ENCODE measurements at regions not wholly inside any gene's neighbourhood (a gene's known extent, or its start where the extent isn't known, plus 50 kb on each side); places are given as distances from the start of the nearest gene placed in this dataset.

GRCh38 chr1:236334893-236335545 is 53.3 kb upstream of the ERO1B start:
- Mint-ChIP-seq H3K36me3 (ENCODE audit: low read depth) (no peaks in the 10 kb centered on the region), H3K4me1 (ENCODE audit: low read depth) (no peaks in the 10 kb centered on the region), H3K9me3 (peaks cover 23% of the 10 kb centered on the region), H3K4me3 (no peak overlapping the region), H3K27me3 (ENCODE audit: insufficient read depth) (peaks cover 4% of the 10 kb centered on the region; the same call in 1 of the 2 replicates), H3K27ac (no peak overlapping the region)
- no peak for DNase-seq
- no peak for TF ChIP-seq CTCF (IDR thresholded peaks at IDR 0.05)

DNA sequence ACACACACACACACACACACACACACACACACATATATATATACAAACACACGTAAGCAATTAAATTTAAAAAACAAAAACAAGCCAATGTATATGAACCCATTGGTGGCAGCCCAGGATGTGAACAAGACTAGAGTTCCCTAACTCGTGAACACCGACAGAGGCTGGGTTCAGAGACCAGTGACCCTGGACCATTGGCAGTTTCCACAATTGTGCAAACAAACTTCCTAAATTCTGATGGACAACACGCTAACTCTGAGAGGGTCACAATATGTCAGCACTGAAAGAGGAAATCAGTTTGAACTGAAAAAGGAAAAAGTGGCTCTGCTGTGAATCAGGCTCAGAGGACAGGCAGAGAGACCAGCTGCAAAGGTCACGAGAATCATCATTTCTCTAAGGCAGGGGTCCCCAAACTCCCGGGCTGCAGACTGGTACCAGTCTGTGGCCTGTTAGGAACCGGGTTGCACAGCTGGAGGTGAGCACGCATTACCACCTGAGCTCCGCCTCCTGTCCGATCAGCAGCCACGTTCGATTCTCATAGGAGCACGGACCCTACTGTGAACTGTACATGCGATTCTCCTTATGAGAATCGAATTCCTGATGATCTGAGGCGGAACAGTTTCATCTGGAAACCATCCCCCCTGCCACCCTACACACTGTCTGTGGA is 50.5 kb upstream of the ERO1B start:
- H3K36me3 Mint-ChIP-seq (ENCODE audit: low read depth): no peaks in the 10 kb centered on the region
- H3K4me3 Mint-ChIP-seq: no peak overlapping the region
- H3K4me1 Mint-ChIP-seq (ENCODE audit: low read depth): no peaks in the 10 kb centered on the region
- H3K27me3 Mint-ChIP-seq (ENCODE audit: insufficient read depth): peaks cover 4% of the 10 kb centered on the region; the same call in 1 of the 2 replicates
- H3K9me3 Mint-ChIP-seq: peaks cover 13% of the 10 kb centered on the region
- no peak for TF ChIP-seq CTCF (IDR thresholded peaks at IDR 0.05)
- no peak overlapping the region for H3K27ac Mint-ChIP-seq
- no peak for DNase-seq

Data from HFFc6 (cell line).